Spleen (tissue), 7 donors: ENCODE measurements at regions not wholly inside any gene's neighbourhood (a gene's known extent, or its start where the extent isn't known, plus 50 kb on each side); places are given as distances from the start of the nearest gene placed in this dataset.

Experiments
- CTCF ChIP-seq, 11 experiments: fragments of 200-600 bp in 7 of 11; fragments of 450-650 bp in 4 of 11; sonication (generic) in 4 of 11; IDR thresholded peaks in 8 of 11; conservative IDR thresholded peaks in 3 of 11; 1 replicate in 7 of 11; 2 replicates in 4 of 11; pipeline versions ENCODE4 v1.4.0 to v1.8.0; 2016 to 2021; ENCODE audit warnings: antibody characterized with exemption in 11 of 11, inconsistent platforms in 4 of 11, mild to moderate bottlenecking in 1 of 11
- POLR2A ChIP-seq, 3 donors: fragments of 450-650 bp; IDR thresholded peaks; one replicate each; pipeline ENCODE4 v1.5.1; 2017; ENCODE audit warnings: antibody characterized with exemption in 3 of 3, mild to moderate bottlenecking in 1 of 3
- POLR2AphosphoS5 ChIP-seq, 3 donors: sonication (generic); formaldehyde crosslinking; IDR thresholded peaks; one replicate each; pipeline ENCODE4 v1.5.1; 2017; ENCODE audit warnings: antibody characterized with exemption in 3 of 3
- donor health status: DM: no; HTN: no; CAD: no; lungs with moderate emphysema.
- donor health status: DM: no; HTN: no; CAD: no.
- donor health status: DM: no; HTN: no; CAD: no.

GRCh38 chr6:56833873-56834272 lies 121.0 kb upstream of the BEND6 start:
- no peak for TF ChIP-seq POLR2AphosphoS5 (IDR thresholded peaks at IDR 0.05)
- no peak for TF ChIP-seq CTCF (IDR thresholded peaks at IDR 0.05 in 8 of 11, conservative IDR thresholded peaks at IDR 0.05 in 3 of 11)
- TF ChIP-seq POLR2A (IDR thresholded peaks at IDR 0.05), result no peak
